ENCODE measurements at regions not wholly inside any gene's neighbourhood (a gene's known extent, or its start where the extent isn't known, plus 50 kb on each side); places are given as distances from the start of the nearest gene placed in this dataset.

GRCh38 chr9:99411068-99411467, 189.0 kb downstream of the SEC61B start:
- no peak for TF ChIP-seq POLR2A (IDR thresholded peaks at IDR 0.05)
- no peak for TF ChIP-seq CTCF (IDR thresholded peaks at IDR 0.05)

Measured in thyroid gland (tissue), 4 donors.